Adipose tissue (tissue), 3 donors: ENCODE measurements at regions not wholly inside any gene's neighbourhood (a gene's known extent, or its start where the extent isn't known, plus 50 kb on each side); places are given as distances from the start of the nearest gene placed in this dataset.

ENCODE experiments used
- H3K27ac ChIP-seq: one replicate; pipeline ENCODE4 v1.5.1; 2013; ENCODE audit warnings: low read depth, low read length
- WGBS, 3 donors: extraction: QIAGEN DNeasy Blood & Tissue Kit; methylation state at CpG; one replicate each; pipeline ENCODE4 v1.1.7; 2013; 5-methylcytosine and 5-hydroxymethylcytosine counted together
- donor health status: healthy with polysubstance abuse.
- donor health status: Bipolar disorder and iron deficiency.
- donor health status: healthy.

GRCh38 chr17:77501101-77501566, 360.4 kb downstream of the SEC14L1 start:
- no peak overlapping the region for H3K27ac ChIP-seq
- WGBS, 3 donors: 91 to 96% (median 95%) methylated on average over 12 of the region's 12 CpGs

- H3K27ac ChIP-seq: no peak overlapping the region
- WGBS, 3 donors: 90 to 92% (median 90%) methylated on average over 16 of the region's 16 CpGs
Observed at GRCh38 chr17:77501751-77502625, 361.2 kb downstream of the SEC14L1 start.

GRCh38 chr17:77502626-77503292, 362.0 kb downstream of the SEC14L1 start:
- WGBS, 3 donors: 82 to 91% (median 88%) methylated on average over 13 of the region's 13 CpGs
- H3K27ac ChIP-seq: no peak overlapping the region

GRCh38 chr17:77503293-77503655, 362.5 kb downstream of the SEC14L1 start:
- no peak overlapping the region for H3K27ac ChIP-seq
- WGBS, 3 donors: 84 to 92% (median 86%) methylated on average over 7 of the region's 7 CpGs

- H3K27ac ChIP-seq: no peak overlapping the region
- 71 to 87% (median 86%) methylated on average over 18 of the region's 18 CpGs for WGBS, 3 donors
Observed at GRCh38 chr17:77503916-77504651, 363.3 kb downstream of the SEC14L1 start.

GRCh38 chr17:77504652-77505155, 363.9 kb downstream of the SEC14L1 start:
- 62 to 73% (median 71%) methylated on average over 9 of the region's 9 CpGs for WGBS, 3 donors
- H3K27ac ChIP-seq: no peak overlapping the region

GRCh38 chr17:77505181-77505639, 364.4 kb downstream of the SEC14L1 start:
- 74 to 86% (median 84%) methylated on average over 11 to 12 of the region's 12 CpGs for WGBS, 3 donors
- no peak overlapping the region for H3K27ac ChIP-seq

GRCh38 chr17:77506371-77506991, 365.7 kb downstream of the SEC14L1 start:
- no peak overlapping the region for H3K27ac ChIP-seq
- 83 to 91% (median 88%) methylated on average over 24 to 27 of the region's 27 CpGs for WGBS, 3 donors

- no peak overlapping the region for H3K27ac ChIP-seq
- 48 to 70% (median 69%) methylated on average over 19 of the region's 19 CpGs for WGBS, 3 donors
Observed at GRCh38 chr17:77507111-77507885, 366.5 kb downstream of the SEC14L1 start.

- H3K27ac ChIP-seq: no peak overlapping the region
- WGBS, 3 donors: 48 to 54% (median 53%) methylated on average over 6 of the region's 6 CpGs
Observed at GRCh38 chr17:77508047-77508715, 367.4 kb downstream of the SEC14L1 start.

GRCh38 chr17:77509089-77509488, 368.3 kb downstream of the SEC14L1 start:
- 89 to 97% (median 96%) methylated on average over 2 of the region's 2 CpGs for WGBS, 3 donors
- H3K27ac ChIP-seq: no peak overlapping the region

GRCh38 chr17:77509599-77509998, 368.8 kb downstream of the SEC14L1 start:
- WGBS, 3 donors: 89 to 97% (median 93%) methylated on average over 2 of the region's 2 CpGs

GRCh38 chr17:77510133-77510796, 369.5 kb downstream of the SEC14L1 start:
- WGBS, 3 donors: 70 to 91% (median 82%) methylated on average over 8 of the region's 8 CpGs

More at GRCh38 chr17:77509599-77509998, 368.8 kb downstream of the SEC14L1 start:
- H3K27ac ChIP-seq: no peak overlapping the region

GRCh38 chr17:77511514-77512061, 370.8 kb downstream of the SEC14L1 start:
- H3K27ac ChIP-seq: no peak overlapping the region
- WGBS, 3 donors: 54 to 70% (median 62%) methylated on average over 1 of the region's 1 CpG

More at GRCh38 chr17:77510133-77510796, 369.5 kb downstream of the SEC14L1 start:
- H3K27ac ChIP-seq: no peak overlapping the region

GRCh38 chr17:77512062-77512946, 371.5 kb downstream of the SEC14L1 start:
- no peak overlapping the region for H3K27ac ChIP-seq
- WGBS, 3 donors: 72 to 74% (median 73%) methylated on average over 6 of the region's 6 CpGs
